Sciatic nerve (tissue), 2 donors: ENCODE measurements at regions not wholly inside any gene's neighbourhood (a gene's known extent, or its start where the extent isn't known, plus 50 kb on each side); places are given as distances from the start of the nearest gene placed in this dataset.

Source experiments
- ATAC-seq: fragments of 200-7000 bp; cut with Tn5 transposase; one replicate; pipeline ENCODE4 v1.9.1; 2020; ENCODE audit warnings: mild to moderate bottlenecking, moderate library complexity
- DNase-seq: peaks from one replicate; pipeline ENCODE4 v3.0.0-alpha.2; 2020; ENCODE audit warnings: low spot score
- intact Hi-C: fragments of 100-400 bp; cut with DNase I; formaldehyde crosslinking; loops from one replicate; pipeline ENCODE4 v1.14.2; 2022
- donor health status: DM: no; HTN: no; CAD: no.
- donor health status: DM: no; HTN: no; CAD: no.

DNA sequence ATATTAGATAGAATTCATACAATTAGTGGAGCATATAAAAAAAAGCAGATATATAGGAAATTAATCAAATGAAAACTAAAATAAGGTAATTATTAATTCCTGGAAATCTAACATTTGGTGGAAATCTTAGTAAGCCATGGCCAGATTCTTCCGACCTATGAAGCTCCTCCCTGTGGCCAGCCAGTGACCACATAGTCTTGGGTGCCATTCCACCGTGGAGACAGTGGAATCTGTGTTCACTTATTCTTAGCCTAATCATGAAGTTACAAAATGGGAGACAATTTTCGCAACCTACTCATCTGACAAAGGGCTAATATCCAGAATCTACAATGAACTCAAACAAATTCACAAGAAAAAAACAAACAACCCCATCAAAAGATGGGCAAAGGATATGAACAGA is 241.9 kb upstream of the FLRT2 start:
- ATAC-seq (no peak), DNase-seq (no peak)
- intact Hi-C loops = no loop called here

DNA sequence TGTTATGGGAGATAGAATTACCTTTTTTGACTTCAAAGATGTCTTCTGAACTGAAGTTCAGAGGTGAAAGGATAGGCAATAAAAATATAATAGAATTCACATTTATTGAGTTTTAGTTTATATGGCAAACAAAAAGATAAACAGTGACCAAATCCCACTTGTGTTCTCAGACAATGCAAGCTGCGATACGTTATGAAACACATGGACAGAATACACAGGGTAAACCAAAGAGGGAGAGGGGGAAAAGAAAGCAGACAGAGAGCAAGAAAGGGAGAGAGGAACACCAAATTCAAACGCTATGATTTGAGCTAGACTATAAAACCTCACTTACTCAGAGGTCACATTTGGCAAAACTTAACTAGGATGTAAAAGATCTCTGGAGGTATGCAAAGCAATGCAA is 238.2 kb upstream of the FLRT2 start:
- ATAC-seq (no peak), DNase-seq (no peak)
- intact Hi-C loops = no loop called here

DNA sequence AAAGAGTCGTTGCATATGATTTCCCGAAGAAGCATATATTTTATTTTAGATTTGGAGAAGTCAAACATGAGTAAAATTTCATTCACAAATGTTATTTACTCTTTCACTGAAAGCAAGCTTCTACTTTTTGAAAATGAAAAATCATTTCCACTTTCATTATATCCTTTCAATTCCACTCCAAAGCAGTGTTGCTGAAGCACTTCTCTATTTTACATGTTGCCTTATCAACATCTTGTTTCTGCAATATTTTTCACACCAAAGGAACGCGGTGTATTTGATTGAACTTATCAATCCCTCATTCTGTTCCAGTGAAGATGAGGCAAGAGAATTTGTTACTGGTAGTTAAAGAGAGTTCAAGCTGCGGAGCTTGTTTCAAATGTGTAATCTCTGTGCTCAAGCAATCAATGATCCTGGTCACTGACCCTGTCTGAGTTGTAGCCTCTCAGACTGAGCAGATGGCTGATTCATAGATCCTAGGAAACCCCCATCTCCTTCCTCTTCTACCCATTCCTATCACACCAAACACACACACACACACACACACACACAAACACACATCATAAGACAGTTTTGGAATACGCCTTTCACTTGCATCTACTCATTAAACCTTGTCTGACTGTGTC is 236.2 kb upstream of the FLRT2 start:
- no peak for DNase-seq
- intact Hi-C loops = no loop called here
- no peak for ATAC-seq

DNA sequence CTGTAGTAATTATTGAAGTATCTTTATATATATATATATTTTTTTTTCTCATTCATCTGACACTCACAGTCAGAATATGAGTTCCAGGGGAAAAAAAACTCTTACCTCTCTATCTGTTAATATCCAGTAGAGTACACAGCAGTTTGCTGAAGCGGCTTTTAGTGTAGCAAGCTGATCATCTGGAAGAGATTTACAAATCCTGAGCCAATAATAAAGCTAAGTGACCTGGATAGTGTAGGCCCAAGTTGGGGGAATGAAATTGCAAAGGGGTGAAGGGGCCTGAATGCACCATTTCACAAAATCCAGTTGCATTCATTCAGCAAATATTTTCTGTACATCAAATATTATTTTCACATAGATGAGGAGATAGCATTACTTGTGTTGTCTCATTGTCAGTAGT is 234.6 kb upstream of the FLRT2 start:
- intact Hi-C loops = no loop called here
- ATAC-seq (peak; percentile 70), DNase-seq (no peak)

DNA sequence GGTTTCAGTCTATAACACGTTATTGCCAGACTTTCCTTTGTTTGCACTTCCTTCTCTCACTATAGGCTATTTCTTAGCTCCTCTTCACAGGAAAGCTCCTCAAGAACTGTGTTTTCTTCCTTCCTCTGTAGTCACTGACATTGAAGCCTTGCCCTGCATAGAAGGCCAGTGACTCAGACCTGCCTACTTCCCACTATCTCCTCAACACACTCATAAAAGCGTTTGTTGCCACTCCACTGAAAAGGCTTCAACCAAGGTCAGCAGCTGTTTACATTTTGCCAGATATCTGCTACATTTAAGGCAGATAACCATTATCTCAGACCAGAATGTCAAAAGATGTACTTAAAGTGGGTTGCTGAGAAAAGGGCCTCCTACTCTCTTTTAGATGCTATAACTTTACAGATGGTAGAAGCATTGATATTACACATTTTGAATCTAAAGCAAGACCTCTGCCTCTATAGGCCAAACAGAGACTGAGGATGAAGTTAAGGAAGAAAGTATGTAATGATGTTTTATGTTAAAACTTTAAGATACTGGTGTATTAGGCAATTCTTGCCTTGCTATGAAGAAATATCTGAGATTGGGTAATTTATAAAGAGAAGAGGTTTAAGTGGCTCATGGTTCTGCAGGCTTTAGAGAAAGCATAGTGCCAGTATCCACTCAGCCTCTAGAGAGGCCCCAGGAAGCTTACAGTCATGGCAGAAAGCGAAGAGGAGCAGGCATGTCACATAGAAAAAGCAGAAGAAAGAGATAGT is 233.3 kb upstream of the FLRT2 start:
- no peak for DNase-seq
- ATAC-seq = no peak
- intact Hi-C loops = no loop called here

DNA sequence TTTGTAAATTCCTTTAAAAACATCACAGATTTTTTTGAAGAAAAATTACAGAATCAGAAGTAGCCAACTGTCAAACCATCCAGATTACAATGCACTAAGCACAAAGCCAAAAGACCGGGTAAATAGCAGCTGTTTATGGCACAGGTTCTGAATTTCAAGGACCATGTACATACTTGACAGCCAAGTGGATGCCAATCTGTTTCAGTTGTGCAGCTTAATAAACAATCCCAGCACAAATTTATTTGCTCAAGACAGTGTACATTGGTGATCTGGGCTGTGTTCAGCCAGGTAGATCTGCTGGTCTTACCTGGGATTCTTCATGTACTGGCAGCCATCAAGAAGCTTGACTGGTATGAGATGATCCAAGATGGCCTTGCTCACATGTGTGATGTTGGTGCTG is 229.8 kb upstream of the FLRT2 start:
- intact Hi-C loops = no loop called here
- no peak for ATAC-seq
- no peak for DNase-seq

DNA sequence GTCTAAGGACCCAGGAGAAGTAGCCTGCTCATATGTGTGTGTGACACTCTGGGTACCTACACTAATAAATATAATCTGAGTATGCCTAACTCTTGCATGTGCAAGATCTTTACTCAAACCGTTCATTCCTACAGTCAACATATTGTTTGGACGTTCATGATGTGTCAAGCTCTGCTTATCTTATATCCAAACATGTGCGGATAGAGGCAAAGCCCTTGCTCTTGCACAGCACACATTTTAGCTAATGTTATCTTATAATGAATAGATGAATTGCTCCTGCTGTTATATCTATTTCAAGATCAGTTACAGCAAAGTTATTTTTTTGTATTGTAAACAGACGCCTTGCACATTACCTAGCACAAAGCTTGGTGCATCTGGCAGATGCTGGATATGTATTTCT is 228.4 kb upstream of the FLRT2 start:
- DNase-seq (no peak), ATAC-seq (no peak)
- intact Hi-C loops = no loop called here

DNA sequence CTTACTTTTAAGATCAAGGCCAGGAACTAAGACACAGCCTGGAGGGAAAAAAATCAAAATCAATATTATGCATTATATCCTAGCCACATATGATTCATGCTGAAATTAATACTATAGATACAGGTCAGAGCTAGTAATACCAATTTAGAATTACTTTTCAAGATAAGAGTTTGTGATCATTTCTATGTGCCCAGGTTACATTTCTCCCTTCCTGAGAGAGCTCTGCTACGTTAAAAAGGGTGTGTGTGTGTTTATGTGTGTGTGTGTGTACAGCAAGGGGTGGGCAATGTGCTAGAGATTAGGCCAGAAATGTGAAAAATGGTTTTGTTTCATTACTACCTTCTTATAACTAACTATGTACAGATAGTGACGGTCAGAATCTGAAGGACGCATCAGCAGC is 223.9 kb upstream of the FLRT2 start:
- intact Hi-C loops = no loop called here
- DNase-seq (no peak), ATAC-seq (no peak)

DNA sequence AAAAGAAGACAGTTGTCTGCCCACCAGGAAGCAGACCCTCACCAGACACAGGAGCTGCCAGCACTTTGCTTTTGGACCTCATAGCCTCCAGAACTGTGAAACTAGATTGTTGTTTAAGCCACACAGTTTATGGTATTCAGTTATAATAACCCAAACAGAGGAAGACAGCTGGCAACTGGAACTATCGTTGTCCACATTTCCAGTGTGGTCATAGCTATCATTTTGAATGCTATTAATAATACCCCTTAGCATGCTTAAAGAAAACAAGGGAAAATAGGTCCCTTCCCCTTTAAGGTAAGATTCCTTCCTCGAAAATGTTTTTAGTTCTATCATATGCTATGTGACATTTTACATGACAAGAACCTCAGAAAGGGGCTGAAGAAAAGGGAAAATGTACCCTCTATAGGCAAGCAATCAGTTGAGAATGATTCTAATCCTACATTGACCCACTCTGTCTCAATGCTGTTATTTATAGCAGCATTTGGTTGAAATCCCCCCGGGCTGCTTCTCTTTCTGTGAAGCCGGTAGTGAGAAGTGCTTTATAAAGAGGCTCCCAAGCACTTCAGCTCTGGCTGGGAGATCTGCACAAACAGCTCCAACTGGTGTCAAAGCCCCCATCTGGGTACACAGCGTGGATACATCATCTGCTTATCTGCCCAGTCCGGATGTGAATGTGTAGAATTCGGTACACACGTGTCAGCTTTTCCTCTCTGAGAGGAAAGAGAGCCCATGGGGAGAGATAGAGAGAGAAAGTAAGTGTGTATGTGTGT is 221.2 kb upstream of the FLRT2 start:
- ATAC-seq = no peak
- intact Hi-C loops = no loop called here

DNA sequence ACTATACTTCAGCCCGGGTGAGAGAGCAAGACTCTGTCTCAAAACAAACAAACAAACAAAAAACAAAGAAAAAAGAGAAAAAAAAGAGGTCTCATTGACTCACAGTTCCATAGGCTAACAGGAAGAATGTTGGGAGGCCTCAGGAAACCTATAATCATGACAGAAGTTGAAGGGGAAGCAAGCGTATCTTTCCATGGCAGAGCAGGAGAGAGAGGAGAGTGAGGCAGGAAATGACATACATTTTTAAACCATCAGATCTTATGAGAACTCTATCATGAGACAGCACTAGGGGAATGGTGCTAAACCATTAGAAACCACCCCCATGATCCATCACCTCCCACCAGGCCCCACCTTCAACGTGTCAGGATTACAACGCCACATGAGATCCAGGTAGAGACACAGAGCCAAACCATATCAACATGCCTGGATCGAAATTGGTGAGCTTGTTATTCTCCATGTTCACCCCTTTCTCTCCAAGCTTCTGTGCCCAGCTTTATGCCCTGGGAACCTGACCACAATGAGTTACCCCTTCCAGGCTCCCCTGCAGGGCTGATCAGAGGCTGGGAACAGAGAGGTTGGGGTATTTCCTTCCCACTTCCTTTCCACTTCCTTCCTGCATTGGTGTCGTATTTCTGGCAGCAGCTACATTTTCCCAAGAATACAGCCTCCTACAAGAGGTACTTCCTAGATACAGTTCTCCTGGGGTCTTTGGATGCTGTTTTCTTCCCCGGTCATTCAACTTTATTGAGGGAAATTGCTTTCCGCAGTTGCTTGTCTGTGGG is 219.3 kb upstream of the FLRT2 start:
- ATAC-seq (no peak), DNase-seq (no peak)
- intact Hi-C loops = no loop called here

More for the DNA sequence above, 221.2 kb upstream of the FLRT2 start:
- no peak for DNase-seq

DNA sequence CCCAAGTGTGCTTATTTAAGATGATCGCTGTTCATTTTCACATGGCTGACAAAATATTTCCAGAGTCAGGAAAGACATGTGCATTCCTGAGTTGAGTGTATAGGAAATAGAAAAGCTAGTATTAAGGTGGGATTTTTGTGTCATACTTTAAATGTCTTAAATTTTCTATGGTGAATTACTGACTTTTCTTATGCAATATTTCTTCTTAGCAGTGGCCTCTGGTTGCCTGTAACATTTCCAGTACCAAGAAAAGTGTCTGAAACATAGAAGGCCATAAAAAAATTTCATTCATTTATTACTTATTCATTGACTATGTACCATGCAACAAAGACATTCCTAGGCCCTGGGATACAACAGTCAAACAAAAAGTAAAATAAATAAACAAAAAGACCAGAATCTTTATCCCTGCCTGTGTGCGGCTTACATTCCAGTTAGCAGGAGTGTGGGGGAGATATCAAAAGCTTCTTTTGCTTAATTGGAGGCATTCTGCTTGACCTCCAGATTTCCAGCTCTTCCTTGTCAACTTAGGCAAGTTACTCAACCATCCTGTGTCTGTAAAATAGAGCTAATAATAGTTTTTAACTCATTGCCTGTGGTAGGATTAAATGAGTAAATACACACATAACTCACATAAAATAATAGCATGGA is 216.3 kb upstream of the FLRT2 start:
- ATAC-seq = no peak
- intact Hi-C loops = no loop called here

DNA sequence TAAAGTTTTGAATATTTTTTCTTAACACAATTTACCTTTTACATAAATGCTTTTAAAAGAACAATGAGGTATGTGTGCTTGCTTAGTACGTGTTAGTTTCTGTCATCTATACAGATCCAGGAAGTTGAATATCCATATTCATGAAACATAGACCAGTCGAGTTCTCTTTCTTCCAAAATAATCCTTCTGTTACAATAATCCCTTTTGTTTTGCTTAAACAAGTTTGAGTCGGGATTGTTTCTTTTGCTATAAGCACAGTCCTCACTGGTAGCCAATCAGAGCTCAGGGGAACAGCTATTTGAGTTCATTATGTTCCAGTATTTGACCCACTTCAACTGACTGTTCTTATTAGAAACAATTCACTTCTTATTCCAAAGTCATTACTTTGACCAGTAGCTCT is 214.7 kb upstream of the FLRT2 start:
- intact Hi-C loops = no loop called here
- no peak for DNase-seq
- no peak for ATAC-seq

More for the DNA sequence above, 216.3 kb upstream of the FLRT2 start:
- DNase-seq = no peak

DNA sequence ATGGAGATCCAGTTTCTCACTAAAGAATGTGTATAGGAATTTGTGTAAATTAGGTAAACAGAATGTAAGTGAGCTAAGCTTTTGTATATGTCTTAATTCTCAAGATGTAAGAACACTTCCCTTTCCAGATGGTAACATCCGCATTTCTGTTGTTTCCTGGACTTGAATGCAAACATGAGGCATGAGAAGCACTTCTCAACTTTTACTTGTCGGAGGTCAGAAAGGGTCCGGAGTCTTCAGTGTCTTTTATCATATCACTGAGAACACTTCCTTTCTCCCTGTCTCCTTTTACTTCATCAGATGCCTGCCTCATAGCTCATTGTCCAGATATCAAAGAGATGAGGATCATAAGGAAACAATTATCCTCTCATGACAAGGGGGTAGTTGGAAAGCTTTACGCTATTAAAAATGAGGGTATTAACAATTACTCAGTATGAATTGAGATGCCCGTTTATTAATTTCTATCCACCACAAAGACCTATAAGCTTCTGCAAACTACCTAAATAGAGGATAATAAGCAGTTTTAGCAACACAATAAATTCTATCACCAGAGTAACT is 214.1 kb upstream of the FLRT2 start:
- intact Hi-C loops = no loop called here
- no peak for DNase-seq
- ATAC-seq = no peak

DNA sequence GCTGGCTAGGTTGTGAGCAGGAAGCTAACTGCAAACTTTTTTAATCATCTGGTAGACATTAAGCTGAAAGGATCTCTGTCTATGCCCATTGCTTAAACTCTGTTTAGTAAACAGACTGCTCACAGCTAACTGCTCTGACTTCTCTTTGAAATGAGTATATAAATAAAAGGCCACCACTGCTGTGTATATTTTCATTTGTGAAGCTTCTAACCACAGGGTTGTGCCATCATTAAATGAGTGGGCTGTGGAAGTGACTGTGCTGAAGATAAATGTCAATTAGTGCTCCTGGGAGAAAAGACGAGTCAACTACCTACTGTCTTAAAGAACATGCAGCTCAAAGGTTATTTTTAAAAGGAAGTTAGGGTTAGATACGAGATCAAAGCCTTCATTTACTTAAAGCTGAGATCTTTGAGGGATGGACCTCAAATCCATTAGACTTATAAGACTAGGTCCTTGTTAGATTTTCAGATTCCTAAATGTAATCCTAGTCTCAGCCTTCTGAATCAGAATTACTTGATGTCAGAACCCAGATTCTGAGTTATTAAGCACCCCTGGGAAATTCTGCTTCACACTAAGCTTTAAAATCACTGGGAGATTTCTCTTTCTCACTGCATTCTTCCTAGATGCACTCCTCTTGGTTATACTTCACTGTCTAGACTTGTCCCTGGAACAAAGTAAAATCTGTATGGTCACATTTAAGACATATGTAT is 213.1 kb upstream of the FLRT2 start:
- no peak for ATAC-seq
- DNase-seq = no peak
- intact Hi-C loops = no loop called here

DNA sequence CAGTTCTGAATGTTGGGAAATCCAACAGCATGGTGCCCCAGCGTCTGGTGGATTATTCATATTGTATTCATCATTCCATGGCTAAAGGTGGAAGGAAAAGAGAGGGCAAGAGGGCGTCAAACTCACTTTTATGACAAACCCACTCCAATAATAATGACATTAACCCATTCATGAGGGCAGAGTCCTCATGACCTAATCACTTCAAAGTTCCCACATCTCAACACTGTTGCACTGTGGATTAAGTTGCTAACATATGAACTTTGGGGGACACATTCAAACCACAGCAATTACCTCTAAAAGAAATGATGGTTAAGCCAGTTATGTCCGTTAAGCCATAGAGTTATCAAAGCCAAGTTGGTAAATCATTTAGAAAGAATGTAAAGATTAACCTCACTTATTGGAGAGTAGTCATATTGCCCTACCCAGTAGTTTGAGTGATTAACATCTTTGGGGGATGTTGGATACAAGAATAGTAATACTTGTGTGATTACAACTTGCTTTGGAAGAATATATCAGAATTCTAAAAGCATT is 212.4 kb upstream of the FLRT2 start:
- intact Hi-C loops = no loop called here
- ATAC-seq (no peak), DNase-seq (no peak)

DNA sequence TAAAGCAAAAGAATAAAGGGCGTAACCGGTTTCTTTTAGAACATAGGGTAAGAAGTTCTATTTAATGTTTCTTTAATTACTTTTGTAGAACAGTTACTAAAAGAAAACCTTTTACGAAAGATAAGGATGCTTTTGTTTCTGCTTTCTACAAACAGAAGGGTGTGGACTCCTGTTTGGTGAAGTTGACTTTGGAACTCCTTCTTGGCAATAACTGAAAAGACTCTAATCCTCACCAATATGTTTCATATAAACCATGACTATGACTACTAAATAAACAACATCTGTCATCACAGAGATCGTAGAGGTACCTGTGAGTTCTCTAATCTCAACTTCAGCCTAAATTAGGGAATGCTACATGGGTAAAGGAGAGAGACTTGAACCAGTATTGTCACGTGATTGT is 210.8 kb upstream of the FLRT2 start:
- DNase-seq = no peak
- intact Hi-C loops = no loop called here
- peak; percentile 63 for ATAC-seq

DNA sequence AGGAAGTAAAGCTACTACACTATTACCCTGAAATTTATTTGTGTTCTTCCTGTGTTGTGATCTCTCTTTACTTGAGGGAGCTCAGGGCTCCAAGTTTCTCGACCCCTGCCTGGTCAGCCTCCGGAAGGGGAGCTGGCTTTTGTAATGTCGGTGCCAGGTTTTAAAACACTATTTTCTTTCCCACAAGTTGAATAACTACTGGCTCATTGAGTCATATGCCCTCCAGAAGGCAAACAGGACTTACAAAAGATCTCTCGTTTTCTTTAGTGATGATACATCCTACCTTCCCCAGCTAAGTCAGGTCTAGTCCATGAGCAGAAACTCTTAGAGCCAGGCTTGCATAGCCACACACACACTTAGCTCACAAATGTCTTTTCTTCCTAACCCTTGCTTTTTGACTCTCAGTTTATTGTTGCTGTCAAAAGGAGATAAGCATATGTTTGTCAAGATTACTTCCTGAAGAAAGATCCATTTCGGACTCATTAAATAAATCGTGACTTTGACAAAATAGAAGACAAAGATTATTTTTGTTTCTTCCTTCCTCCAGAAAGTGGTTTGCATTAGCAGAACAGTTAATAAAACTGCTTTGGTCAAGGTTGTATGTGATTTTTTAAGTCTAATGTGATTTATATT is 209.8 kb upstream of the FLRT2 start:
- DNase-seq (no peak), ATAC-seq (peak; percentile 63)
- intact Hi-C loops = no loop called here
